Epithelial cell of esophagus (primary cell): ENCODE measurements at regions not wholly inside any gene's neighbourhood (a gene's known extent, or its start where the extent isn't known, plus 50 kb on each side); places are given as distances from the start of the nearest gene placed in this dataset.

ENCODE experiments used
- DNase-seq: peaks from one replicate; pipeline ENCODE4 v3.0.0; 2010; ENCODE audit warnings: low read depth
- H3K4me3 ChIP-seq: 2 replicates; pipeline ENCODE4 v1.5.1; 2011; ENCODE audit warnings: mild to moderate bottlenecking, low read length, control low read depth
- TF ChIP-seq, protein P1 (sequence below): IDR thresholded peaks from 2 replicates; pipeline ENCODE4 v1.5.1; 2011; ENCODE audit warnings: low read depth, mild to moderate bottlenecking, low read length, control low read depth, inconsistent platforms; ENCODE audit not compliant: insufficient read depth; ENCODE audit errors: missing control alignments

GRCh38 chr17:77438241-77439188, 297.7 kb downstream of the SEC14L1 start:
- TF ChIP-seq, protein P1, sequence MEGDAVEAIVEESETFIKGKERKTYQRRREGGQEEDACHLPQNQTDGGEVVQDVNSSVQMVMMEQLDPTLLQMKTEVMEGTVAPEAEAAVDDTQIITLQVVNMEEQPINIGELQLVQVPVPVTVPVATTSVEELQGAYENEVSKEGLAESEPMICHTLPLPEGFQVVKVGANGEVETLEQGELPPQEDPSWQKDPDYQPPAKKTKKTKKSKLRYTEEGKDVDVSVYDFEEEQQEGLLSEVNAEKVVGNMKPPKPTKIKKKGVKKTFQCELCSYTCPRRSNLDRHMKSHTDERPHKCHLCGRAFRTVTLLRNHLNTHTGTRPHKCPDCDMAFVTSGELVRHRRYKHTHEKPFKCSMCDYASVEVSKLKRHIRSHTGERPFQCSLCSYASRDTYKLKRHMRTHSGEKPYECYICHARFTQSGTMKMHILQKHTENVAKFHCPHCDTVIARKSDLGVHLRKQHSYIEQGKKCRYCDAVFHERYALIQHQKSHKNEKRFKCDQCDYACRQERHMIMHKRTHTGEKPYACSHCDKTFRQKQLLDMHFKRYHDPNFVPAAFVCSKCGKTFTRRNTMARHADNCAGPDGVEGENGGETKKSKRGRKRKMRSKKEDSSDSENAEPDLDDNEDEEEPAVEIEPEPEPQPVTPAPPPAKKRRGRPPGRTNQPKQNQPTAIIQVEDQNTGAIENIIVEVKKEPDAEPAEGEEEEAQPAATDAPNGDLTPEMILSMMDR, result no peak
- no peak overlapping the region for H3K4me3 ChIP-seq
- no peak for DNase-seq

DNA sequence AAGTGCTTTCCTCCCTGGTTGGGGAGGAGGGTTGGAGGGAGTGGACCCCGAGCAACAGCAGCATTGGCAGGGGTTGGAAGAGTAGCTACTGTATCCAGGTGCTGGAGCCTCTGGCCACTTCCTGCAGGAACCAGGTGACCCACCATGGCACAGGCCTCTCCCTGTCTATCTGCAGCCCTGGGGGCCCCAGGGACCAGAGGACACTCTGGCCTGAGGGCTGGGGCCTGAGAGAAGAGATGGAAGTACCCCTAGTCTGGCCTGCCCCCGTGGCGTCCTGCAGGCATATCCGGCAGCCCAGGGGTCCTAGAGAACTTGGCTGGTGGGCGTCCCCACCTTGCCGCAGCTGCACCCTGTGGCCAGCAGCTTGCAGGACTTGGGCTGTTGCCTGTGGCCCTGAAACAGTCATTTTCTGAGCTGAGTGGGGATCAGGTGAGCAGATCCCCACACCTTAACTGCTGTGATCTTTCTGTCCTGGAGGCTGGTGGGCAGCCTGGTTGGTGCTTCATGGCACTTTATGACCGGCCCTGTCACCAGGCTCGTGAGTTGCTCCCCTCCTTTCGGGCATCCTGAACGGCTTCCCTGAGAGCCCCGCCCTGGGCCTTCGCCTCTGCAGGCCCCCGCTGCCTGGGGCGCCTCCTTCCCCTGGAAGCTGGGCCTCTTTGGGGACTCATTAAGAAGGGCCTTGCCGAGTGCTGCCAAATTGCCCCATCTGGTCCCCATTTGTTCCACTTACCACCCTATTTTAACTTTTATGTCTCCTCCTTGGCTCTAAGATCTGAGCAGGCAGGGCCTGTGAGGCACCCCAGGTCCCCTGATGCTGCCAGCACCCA, 298.6 kb downstream of the SEC14L1 start:
- TF ChIP-seq, protein P1, result no peak
- no peak overlapping the region for H3K4me3 ChIP-seq
- DNase-seq, result no peak

GRCh38 chr17:77440560-77440981, 299.8 kb downstream of the SEC14L1 start:
- no peak overlapping the region for H3K4me3 ChIP-seq
- TF ChIP-seq, protein P1, result no peak
- DNase-seq, result no peak

GRCh38 chr17:77441130-77441920, 300.6 kb downstream of the SEC14L1 start:
- H3K4me3 ChIP-seq, result no peak overlapping the region
- DNase-seq, result no peak

GRCh38 chr17:77441940-77442339, 301.2 kb downstream of the SEC14L1 start:
- H3K4me3 ChIP-seq, result no peak overlapping the region
- TF ChIP-seq, protein P1, result no peak
- no peak for DNase-seq

More at GRCh38 chr17:77441130-77441920, 300.6 kb downstream of the SEC14L1 start:
- TF ChIP-seq, protein P1, result no peak

- no peak for DNase-seq
- H3K4me3 ChIP-seq, result no peak overlapping the region
- TF ChIP-seq, protein P1, result no peak
Measured at GRCh38 chr17:77442976-77443747, 302.4 kb downstream of the SEC14L1 start.
